H9 (cell line): ENCODE measurements at regions not wholly inside any gene's neighbourhood (a gene's known extent, or its start where the extent isn't known, plus 50 kb on each side); places are given as distances from the start of the nearest gene placed in this dataset.

Source experiments
- DNase-seq: peaks from one replicate; pipeline ENCODE4 v3.0.0-alpha.2; 2017
- H2AFZ ChIP-seq: one replicate; pipeline ENCODE4 v1.6.1; 2013; ENCODE audit warnings: mild to moderate bottlenecking, low read length, control low read depth, moderate library complexity
- H2AK5ac ChIP-seq: 2 replicates; pipeline ENCODE4 v1.6.1; 2013; ENCODE audit warnings: low read length, control low read depth, mixed read lengths; ENCODE audit not compliant: insufficient read length
- H2BK120ac ChIP-seq: one replicate; pipeline ENCODE4 v1.6.1; 2013; ENCODE audit warnings: low read depth, mild to moderate bottlenecking, low read length, control low read depth, inconsistent platforms; ENCODE audit not compliant: poor library complexity, severe bottlenecking
- H2BK12ac ChIP-seq: 2 replicates; pipeline ENCODE4 v1.6.1; 2013; ENCODE audit warnings: low read length, control low read depth, mixed read lengths, low read depth; ENCODE audit not compliant: insufficient read length
- H2BK15ac ChIP-seq: 2 replicates; pipeline ENCODE4 v1.6.1; 2013; ENCODE audit warnings: low read depth, low read length, control low read depth
- H2BK20ac ChIP-seq: one replicate; pipeline ENCODE4 v1.6.1; 2013; ENCODE audit warnings: low read depth, mild to moderate bottlenecking, low read length, control low read depth, inconsistent platforms; ENCODE audit not compliant: poor library complexity, severe bottlenecking
- H2BK5ac ChIP-seq: 2 replicates; pipeline ENCODE4 v1.6.1; 2013; ENCODE audit warnings: low read length, control low read depth, mixed read lengths; ENCODE audit not compliant: insufficient read length
- H3K14ac ChIP-seq: 2 replicates; pipeline ENCODE4 v1.6.1; 2013; ENCODE audit warnings: low read length, control low read depth; ENCODE audit not compliant: insufficient read depth
- H3K18ac ChIP-seq: 2 replicates; pipeline ENCODE4 v1.6.1; 2013; ENCODE audit warnings: low read depth, mild to moderate bottlenecking, mixed read lengths, low read length, control low read depth; ENCODE audit not compliant: insufficient read length
- H3K23ac ChIP-seq: 2 replicates; pipeline ENCODE4 v1.6.1; 2013; ENCODE audit warnings: low read length, control low read depth, mixed read lengths, low read depth; ENCODE audit not compliant: insufficient read length
- H3K23me2 ChIP-seq: 2 replicates; pipeline ENCODE4 v1.6.1; 2013; ENCODE audit warnings: low read depth, mild to moderate bottlenecking, mixed read lengths, low read length, control low read depth; ENCODE audit not compliant: insufficient read length, poor library complexity, severe bottlenecking
- H3K27ac ChIP-seq: 2 replicates; pipeline ENCODE4 v1.5.1; 2013; ENCODE audit warnings: low read length, control low read depth, mixed read lengths, low read depth; ENCODE audit not compliant: insufficient read length
- H3K27me3 ChIP-seq: 2 replicates; pipeline ENCODE4 v1.6.1; 2013; ENCODE audit warnings: low read length, control low read depth, inconsistent platforms; ENCODE audit not compliant: insufficient read depth
- H3K4ac ChIP-seq: 2 replicates; pipeline ENCODE4 v1.6.1; 2013; ENCODE audit warnings: low read depth, mild to moderate bottlenecking, control low read depth, inconsistent platforms, low read length, moderate library complexity
- H3K4me1 ChIP-seq: 2 replicates; pipeline ENCODE4 v1.6.1; 2013; ENCODE audit warnings: low read length, control low read depth, inconsistent platforms; ENCODE audit not compliant: insufficient read depth
- H3K4me2 ChIP-seq: 2 replicates; pipeline ENCODE4 v1.6.1; 2013; ENCODE audit warnings: low read length, control low read depth, mixed read lengths; ENCODE audit not compliant: insufficient read length, insufficient read depth
- H3K56ac ChIP-seq: 2 replicates; pipeline ENCODE4 v1.6.1; 2013; ENCODE audit warnings: low read depth, mild to moderate bottlenecking, mixed read lengths, low read length, control low read depth; ENCODE audit not compliant: insufficient read length
- H3K79me1 ChIP-seq: 2 replicates; pipeline ENCODE4 v1.6.1; 2013; ENCODE audit warnings: low read depth, mild to moderate bottlenecking, moderate library complexity, low read length, control low read depth, inconsistent platforms; ENCODE audit not compliant: insufficient read depth, poor library complexity, severe bottlenecking
- H3K79me2 ChIP-seq: 2 replicates; pipeline ENCODE4 v1.6.1; 2013; ENCODE audit warnings: low read length, control low read depth, inconsistent platforms; ENCODE audit not compliant: insufficient read depth
- H3K9ac ChIP-seq: 2 replicates; pipeline ENCODE4 v1.6.1; 2013; ENCODE audit warnings: low read length, control low read depth, mixed read lengths; ENCODE audit not compliant: insufficient read length; ENCODE audit errors: extremely low read depth
- H3K9me3 ChIP-seq: one replicate; pipeline ENCODE4 v1.6.1; 2013; ENCODE audit warnings: low read depth, low read length, inconsistent platforms; ENCODE audit not compliant: control insufficient read depth
- H3T11ph ChIP-seq: one replicate; pipeline ENCODE4 v1.6.1; 2013; ENCODE audit warnings: mild to moderate bottlenecking, low read length, control low read depth, inconsistent platforms
- H4K20me1 ChIP-seq: one replicate; pipeline ENCODE4 v1.6.1; 2013; ENCODE audit not compliant: control insufficient read depth, insufficient read length, insufficient read depth
- H4K5ac ChIP-seq: 2 replicates; pipeline ENCODE4 v1.6.1; 2013; ENCODE audit warnings: low read depth, mild to moderate bottlenecking, mixed read lengths, low read length, control low read depth; ENCODE audit not compliant: insufficient read length
- H4K8ac ChIP-seq: replicated peaks from 2 replicates; pipeline ENCODE4 v1.6.1; 2013; ENCODE audit warnings: low read length, control low read depth, mixed read lengths, low read depth; ENCODE audit not compliant: insufficient read length
- H4K91ac ChIP-seq: 2 replicates; pipeline ENCODE4 v1.6.1; 2013; ENCODE audit warnings: low read depth, mild to moderate bottlenecking, moderate library complexity, mixed read lengths, low read length, control low read depth; ENCODE audit not compliant: insufficient read length
- H3K27ac Mint-ChIP-seq, 3 experiments: 2 replicates in 2 of 3; 3 replicates in 1 of 3; pipeline ENCODE4 v1.8.0; 2020 to 2021; ENCODE audit warnings: mixed read lengths in 3 of 3, mild to moderate bottlenecking in 1 of 3, moderate library complexity in 1 of 3
- H3K27me3 Mint-ChIP-seq: 2 replicates; pipeline ENCODE4 v1.8.0; 2021; ENCODE audit warnings: low read depth, mild to moderate bottlenecking, moderate library complexity, mixed read lengths
- H3K36me3 Mint-ChIP-seq, 3 experiments: 2 replicates in 2 of 3; 3 replicates in 1 of 3; pipeline ENCODE4 v1.8.0; 2020 to 2021; ENCODE audit warnings: low read depth in 3 of 3, mixed read lengths in 3 of 3; ENCODE audit not compliant: insufficient read depth in 1 of 3
- H3K4me1 Mint-ChIP-seq, 2 experiments: 2 replicates each; pipeline ENCODE4 v1.8.0; 2020; ENCODE audit warnings: mixed read lengths in 2 of 2
- H3K4me3 Mint-ChIP-seq, 2 experiments: 2 replicates in 1 of 2; 3 replicates in 1 of 2; pipeline ENCODE4 v1.8.0; 2020 to 2021; ENCODE audit warnings: mild to moderate bottlenecking in 2 of 2, mixed read lengths in 2 of 2, moderate library complexity in 1 of 2
- H3K9me3 Mint-ChIP-seq, 2 experiments: 2 replicates in 1 of 2; 3 replicates in 1 of 2; pipeline ENCODE4 v1.8.0; 2020; ENCODE audit warnings: mild to moderate bottlenecking in 2 of 2, mixed read lengths in 2 of 2, moderate library complexity in 1 of 2
- WGBS: extraction: QIAGEN DNeasy Blood & Tissue Kit; methylation state at CpG from one replicate; pipeline ENCODE4 v1.1.7; 2013; ENCODE audit warnings: missing lambda C conversion rate, low lambda C conversion rate, mixed read lengths; ENCODE audit not compliant: insufficient read length; ENCODE audit errors: extremely low coverage; 5-methylcytosine and 5-hydroxymethylcytosine counted together
- TF ChIP-seq, protein P1 (sequence below): fragments of 200-600 bp; sonication (generic); conservative IDR thresholded peaks from 3 replicates; pipeline ENCODE4 v1.8.0; 2021; ENCODE audit warnings: antibody characterized with exemption, mild to moderate bottlenecking

DNA sequence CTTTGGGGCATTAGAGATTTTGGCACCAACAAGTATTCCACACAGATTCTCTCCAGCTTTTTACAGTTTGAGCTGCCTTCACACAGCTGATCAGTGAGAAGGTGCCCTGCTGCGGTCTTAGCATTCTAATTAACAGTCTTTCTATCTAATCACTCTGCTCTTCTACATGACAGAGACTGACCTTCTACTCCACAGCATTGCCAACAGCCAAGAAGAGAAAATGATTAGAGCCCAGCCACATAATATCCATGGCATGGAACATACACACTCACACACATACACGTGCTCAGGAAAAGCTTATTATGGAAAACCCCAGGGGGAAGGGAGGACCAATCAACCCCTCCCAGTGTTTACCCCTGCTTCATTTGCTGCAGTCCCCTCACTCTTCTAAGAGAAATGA lies 76.1 kb upstream of the PPP2R3A start:
- Histone ChIP-seq H3K23ac (no peak overlapping the region), H3K23me2 (no peaks in the 10 kb centered on the region), H3K4ac (no peak overlapping the region), H2AFZ (no peak overlapping the region), H3K4me2 (no peak overlapping the region), H3K18ac (no peak overlapping the region), H4K5ac (no peak overlapping the region), H3T11ph (no peak overlapping the region), H2AK5ac (no peak overlapping the region), H2BK12ac (no peak overlapping the region), H4K20me1 (no peaks in the 10 kb centered on the region), H2BK5ac (no peak overlapping the region), H3K79me2 (no peaks in the 10 kb centered on the region), H4K91ac (no peak overlapping the region), H2BK15ac (no peak overlapping the region), H3K56ac (no peak overlapping the region), H3K4me1 (no peaks in the 10 kb centered on the region; the same call in 1 of the 2 replicates), H3K9ac (no peak overlapping the region), H2BK120ac (no peak overlapping the region), H2BK20ac (no peak overlapping the region), H4K8ac (no peak overlapping the region), H3K9me3 (no peaks in the 10 kb centered on the region), H3K14ac (no peak overlapping the region), H3K27ac (no peak overlapping the region), H3K79me1 (no peaks in the 10 kb centered on the region), H3K27me3 (no peaks in the 10 kb centered on the region)
- peaks cover 0 to 3% of the 10 kb centered on the region in 2 experiments; a peak in 1 of 5 replicates for H3K9me3 Mint-ChIP-seq
- no peak for DNase-seq
- TF ChIP-seq, protein P1, sequence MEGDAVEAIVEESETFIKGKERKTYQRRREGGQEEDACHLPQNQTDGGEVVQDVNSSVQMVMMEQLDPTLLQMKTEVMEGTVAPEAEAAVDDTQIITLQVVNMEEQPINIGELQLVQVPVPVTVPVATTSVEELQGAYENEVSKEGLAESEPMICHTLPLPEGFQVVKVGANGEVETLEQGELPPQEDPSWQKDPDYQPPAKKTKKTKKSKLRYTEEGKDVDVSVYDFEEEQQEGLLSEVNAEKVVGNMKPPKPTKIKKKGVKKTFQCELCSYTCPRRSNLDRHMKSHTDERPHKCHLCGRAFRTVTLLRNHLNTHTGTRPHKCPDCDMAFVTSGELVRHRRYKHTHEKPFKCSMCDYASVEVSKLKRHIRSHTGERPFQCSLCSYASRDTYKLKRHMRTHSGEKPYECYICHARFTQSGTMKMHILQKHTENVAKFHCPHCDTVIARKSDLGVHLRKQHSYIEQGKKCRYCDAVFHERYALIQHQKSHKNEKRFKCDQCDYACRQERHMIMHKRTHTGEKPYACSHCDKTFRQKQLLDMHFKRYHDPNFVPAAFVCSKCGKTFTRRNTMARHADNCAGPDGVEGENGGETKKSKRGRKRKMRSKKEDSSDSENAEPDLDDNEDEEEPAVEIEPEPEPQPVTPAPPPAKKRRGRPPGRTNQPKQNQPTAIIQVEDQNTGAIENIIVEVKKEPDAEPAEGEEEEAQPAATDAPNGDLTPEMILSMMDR, result no peak
- peaks cover 15 to 17% of the 10 kb centered on the region in 2 experiments for H3K4me1 Mint-ChIP-seq
- no CpG with 5 or more reads among the region's 2 CpGs for whole genome bisulfite sequencing
- no peak overlapping the region for H3K4me3 Mint-ChIP-seq
- H3K27ac Mint-ChIP-seq, result no peak overlapping the region
- H3K36me3 Mint-ChIP-seq, result no peaks in the 10 kb centered on the region
- H3K27me3 Mint-ChIP-seq, result peaks cover 2% of the 10 kb centered on the region
